DND-41 (cell line): ENCODE measurements at regions not wholly inside any gene's neighbourhood (a gene's known extent, or its start where the extent isn't known, plus 50 kb on each side); places are given as distances from the start of the nearest gene placed in this dataset.

Source experiments
- EZH2 ChIP-seq: IDR thresholded peaks from 3 replicates; pipeline ENCODE4 v1.6.1; 2012; ENCODE audit warnings: borderline replicate concordance, low read depth, mild to moderate bottlenecking, moderate library complexity, low read length, inconsistent platforms; ENCODE audit not compliant: severe bottlenecking
- TF ChIP-seq, protein P1 (sequence below): IDR thresholded peaks from 2 replicates; pipeline ENCODE4 v1.5.1; 2012; ENCODE audit warnings: borderline replicate concordance, low read length, moderate library complexity, mild to moderate bottlenecking; ENCODE audit not compliant: poor library complexity, severe bottlenecking; ENCODE audit errors: extremely low read depth

DNA sequence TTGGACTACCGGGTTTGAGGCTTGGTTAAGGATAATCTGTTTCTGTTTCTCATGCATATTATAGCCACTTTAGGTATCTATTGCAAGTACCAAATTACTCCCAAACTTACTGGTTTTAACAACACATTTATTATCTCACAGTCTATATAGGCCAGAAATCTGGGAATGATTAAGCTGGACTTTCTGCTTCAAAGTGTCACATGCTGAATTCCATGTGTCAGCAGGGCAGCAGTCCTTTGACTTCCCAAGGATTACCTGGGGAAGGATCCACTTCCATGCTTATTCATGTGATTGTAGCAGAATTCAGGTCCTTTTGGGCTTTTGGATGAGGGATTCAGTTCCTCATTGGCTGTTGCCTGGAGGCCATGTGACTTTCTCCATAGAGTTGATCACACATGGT, 349.0 kb upstream of the TRAM1L1 start:
- TF ChIP-seq, protein P1, sequence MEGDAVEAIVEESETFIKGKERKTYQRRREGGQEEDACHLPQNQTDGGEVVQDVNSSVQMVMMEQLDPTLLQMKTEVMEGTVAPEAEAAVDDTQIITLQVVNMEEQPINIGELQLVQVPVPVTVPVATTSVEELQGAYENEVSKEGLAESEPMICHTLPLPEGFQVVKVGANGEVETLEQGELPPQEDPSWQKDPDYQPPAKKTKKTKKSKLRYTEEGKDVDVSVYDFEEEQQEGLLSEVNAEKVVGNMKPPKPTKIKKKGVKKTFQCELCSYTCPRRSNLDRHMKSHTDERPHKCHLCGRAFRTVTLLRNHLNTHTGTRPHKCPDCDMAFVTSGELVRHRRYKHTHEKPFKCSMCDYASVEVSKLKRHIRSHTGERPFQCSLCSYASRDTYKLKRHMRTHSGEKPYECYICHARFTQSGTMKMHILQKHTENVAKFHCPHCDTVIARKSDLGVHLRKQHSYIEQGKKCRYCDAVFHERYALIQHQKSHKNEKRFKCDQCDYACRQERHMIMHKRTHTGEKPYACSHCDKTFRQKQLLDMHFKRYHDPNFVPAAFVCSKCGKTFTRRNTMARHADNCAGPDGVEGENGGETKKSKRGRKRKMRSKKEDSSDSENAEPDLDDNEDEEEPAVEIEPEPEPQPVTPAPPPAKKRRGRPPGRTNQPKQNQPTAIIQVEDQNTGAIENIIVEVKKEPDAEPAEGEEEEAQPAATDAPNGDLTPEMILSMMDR = no peak
- TF ChIP-seq EZH2 = no peak
